ENCODE measurements at regions not wholly inside any gene's neighbourhood (a gene's known extent, or its start where the extent isn't known, plus 50 kb on each side); places are given as distances from the start of the nearest gene placed in this dataset.

DNA sequence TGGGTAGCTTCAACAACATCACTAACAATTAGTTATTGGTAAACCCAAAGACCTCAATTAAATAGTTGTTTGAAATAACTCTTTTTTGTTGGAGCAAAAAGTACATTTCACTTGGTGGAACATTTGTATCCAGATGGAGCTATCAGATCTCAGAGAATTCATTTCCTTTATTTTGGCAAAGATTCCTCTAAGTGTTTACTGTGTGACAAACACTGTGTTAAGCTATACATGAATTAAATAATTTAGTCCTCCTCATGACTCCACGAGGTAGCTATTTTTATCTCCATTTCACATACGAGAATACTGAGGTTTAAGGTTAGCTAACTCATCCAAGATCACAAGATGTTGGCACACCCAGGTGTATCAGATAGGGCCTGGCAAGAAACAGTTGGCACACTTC, 104.0 kb upstream of the IMMP2L start:
- TF ChIP-seq CTCF (conservative IDR thresholded peaks at IDR 0.05; ENCODE audit: low read depth, low read length) (no peak), EZH2phosphoT487 (IDR thresholded peaks at IDR 0.05; ENCODE audit: borderline replicate concordance, low read length) (no peak)

All from PC-3 (cell line).